Kidney (tissue), 13 donors: ENCODE measurements at regions not wholly inside any gene's neighbourhood (a gene's known extent, or its start where the extent isn't known, plus 50 kb on each side); places are given as distances from the start of the nearest gene placed in this dataset.

Experiments used
- DNase-seq, 5 donors: peaks; one replicate each; pipeline ENCODE4 v3.0.0-alpha.2; 2013 to 2020
- FAIRE-seq: peaks from 2 replicates; lab custom pipeline; 2012; peaks lifted over from hg19 to GRCh38; lab: Jason Lieb, UNC
- H3K27ac ChIP-seq, 2 donors: one replicate each; pipeline ENCODE4 v1.7.0; 2013; ENCODE audit warnings: low read depth in 2 of 2, low read length in 2 of 2, inconsistent platforms in 1 of 2
- H3K27me3 ChIP-seq: one replicate; pipeline ENCODE4 v1.7.1; 2013; ENCODE audit warnings: low read length, inconsistent platforms; ENCODE audit not compliant: control insufficient read depth, insufficient read depth
- H3K36me3 ChIP-seq, 3 donors: one replicate each; pipeline versions ENCODE4 v1.7.0 to v1.7.1; 2013; ENCODE audit warnings: low read length in 3 of 3, control low read depth in 1 of 3, inconsistent platforms in 1 of 3; ENCODE audit not compliant: insufficient read depth in 3 of 3, control insufficient read depth in 2 of 3
- H3K4me1 ChIP-seq, 3 donors: one replicate each; pipeline versions ENCODE4 v1.7.0 to v1.7.1; 2013; ENCODE audit warnings: low read length in 3 of 3, inconsistent platforms in 1 of 3, low read depth in 1 of 3; ENCODE audit not compliant: control insufficient read depth in 2 of 3, insufficient read depth in 2 of 3
- H3K4me3 ChIP-seq, 3 donors: one replicate each; pipeline versions ENCODE4 v1.7.0 to v1.8.1; 2013; ENCODE audit warnings: low read length in 3 of 3, control low read depth in 1 of 3, inconsistent platforms in 1 of 3
- H3K9ac ChIP-seq, 3 donors: one replicate each; pipeline versions ENCODE4 v1.7.0 to v1.7.1; 2013; ENCODE audit warnings: low read length in 3 of 3, control low read depth in 1 of 3, inconsistent platforms in 1 of 3
- H3K9me3 ChIP-seq, 3 donors: one replicate each; pipeline versions ENCODE4 v1.7.0 to v1.7.1; 2013; ENCODE audit warnings: low read length in 3 of 3, control low read depth in 1 of 3, inconsistent platforms in 1 of 3; ENCODE audit not compliant: control insufficient read depth in 2 of 3, insufficient read depth in 1 of 3
- intact Hi-C: fragments of 100-400 bp; cut with DNase I; formaldehyde crosslinking; loops from one replicate; pipeline ENCODE4 v1.11.1; 2022
- TF ChIP-seq, protein P1 (sequence below): IDR thresholded peaks from 3 replicates; pipeline ENCODE4 v1.5.1; 2012; ENCODE audit warnings: mild to moderate bottlenecking, moderate library complexity, borderline replicate concordance; ENCODE audit not compliant: insufficient read depth; ENCODE audit errors: extremely low read depth
- donor health status: control.
- donor health status: control.
- donor health status: control.
- donor health status: control.
- donor health status: control.
- donor health status: DM: yes; HTN: yes; CAD: no.
- donor health status: Normal renal cell carcinoma (clear cell type).

DNA sequence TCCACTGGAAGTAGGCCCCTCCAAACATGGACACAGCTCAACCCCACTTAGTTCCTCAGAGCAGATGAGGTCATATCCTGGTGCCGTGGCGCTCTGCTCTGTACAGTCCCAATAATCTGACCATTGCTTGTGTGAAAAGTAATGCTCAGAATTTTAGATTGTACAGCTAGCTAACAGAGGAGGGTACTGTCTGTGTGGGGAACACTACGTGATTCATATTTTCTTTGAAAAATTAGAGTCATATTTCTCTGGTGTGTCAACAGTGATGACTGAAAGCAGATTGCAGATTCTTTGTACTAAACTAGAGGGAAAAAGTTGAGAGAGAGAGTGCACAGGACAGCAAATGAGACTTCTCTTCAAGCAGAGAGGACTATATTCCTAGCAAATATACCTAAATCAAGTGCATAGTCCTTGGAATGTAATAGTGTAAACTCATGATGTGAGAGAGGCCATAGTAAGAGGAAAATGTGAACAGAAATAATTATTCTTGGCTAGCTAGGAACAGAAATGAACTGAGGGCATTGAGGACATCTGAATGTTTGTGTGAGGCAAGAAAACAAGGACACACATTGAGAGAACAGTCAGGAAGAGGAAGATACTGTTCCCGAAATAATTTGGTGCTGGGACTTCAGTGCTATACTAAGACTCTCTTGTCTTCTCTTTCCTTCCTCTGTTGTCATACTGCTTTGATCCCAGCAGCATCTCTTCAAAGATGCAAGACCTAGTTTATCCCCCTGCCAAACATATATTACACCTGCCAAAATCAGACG, 157.0 kb upstream of the RND3 start:
- no peak for FAIRE-seq
- Histone ChIP-seq H3K9me3 (no peaks in the 10 kb centered on the region), H3K27me3 (no peaks in the 10 kb centered on the region), H3K36me3 (no peaks in the 10 kb centered on the region), H3K4me3 (no peak overlapping the region), H3K27ac (no peak overlapping the region), H3K9ac (no peak overlapping the region), H3K4me1 (no peaks in the 10 kb centered on the region)
- DNase-seq, result no peak
- TF ChIP-seq, protein P1, sequence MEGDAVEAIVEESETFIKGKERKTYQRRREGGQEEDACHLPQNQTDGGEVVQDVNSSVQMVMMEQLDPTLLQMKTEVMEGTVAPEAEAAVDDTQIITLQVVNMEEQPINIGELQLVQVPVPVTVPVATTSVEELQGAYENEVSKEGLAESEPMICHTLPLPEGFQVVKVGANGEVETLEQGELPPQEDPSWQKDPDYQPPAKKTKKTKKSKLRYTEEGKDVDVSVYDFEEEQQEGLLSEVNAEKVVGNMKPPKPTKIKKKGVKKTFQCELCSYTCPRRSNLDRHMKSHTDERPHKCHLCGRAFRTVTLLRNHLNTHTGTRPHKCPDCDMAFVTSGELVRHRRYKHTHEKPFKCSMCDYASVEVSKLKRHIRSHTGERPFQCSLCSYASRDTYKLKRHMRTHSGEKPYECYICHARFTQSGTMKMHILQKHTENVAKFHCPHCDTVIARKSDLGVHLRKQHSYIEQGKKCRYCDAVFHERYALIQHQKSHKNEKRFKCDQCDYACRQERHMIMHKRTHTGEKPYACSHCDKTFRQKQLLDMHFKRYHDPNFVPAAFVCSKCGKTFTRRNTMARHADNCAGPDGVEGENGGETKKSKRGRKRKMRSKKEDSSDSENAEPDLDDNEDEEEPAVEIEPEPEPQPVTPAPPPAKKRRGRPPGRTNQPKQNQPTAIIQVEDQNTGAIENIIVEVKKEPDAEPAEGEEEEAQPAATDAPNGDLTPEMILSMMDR, result no peak
- intact Hi-C loops, result no loop called here

DNA sequence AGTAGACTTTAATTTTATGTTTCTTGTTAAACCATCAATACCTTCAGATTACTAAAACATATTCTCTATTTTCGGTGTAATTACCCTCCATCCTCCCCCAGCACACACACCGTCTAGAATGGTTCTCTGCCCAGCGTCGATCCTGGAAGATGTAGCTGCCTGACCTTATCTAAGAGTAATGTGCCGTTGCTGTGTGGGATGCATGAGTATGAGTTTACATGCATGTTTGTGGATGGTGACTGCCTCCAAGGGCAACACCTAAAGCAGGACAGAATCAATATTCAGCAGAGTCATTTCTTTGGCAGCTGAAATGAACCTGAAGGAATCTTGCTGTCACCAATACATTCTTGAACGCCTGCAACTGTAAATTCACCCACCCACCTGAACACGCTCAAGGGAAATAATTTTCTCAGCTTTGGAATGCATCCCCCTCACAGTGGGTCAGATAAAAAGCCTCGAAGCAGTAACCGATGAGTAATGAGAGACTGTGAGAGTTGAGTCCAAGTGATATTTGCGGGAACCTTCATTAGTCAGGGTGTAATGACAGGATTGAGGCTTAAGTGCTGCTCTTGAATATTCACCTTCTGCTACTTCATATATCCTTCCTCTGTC, 155.8 kb upstream of the RND3 start:
- no peak for FAIRE-seq
- DNase-seq, result peak in 1 of 5 donors; percentile 22
- Histone ChIP-seq H3K4me1 (no peaks in the 10 kb centered on the region), H3K27ac (no peak overlapping the region), H3K27me3 (no peaks in the 10 kb centered on the region), H3K4me3 (no peak overlapping the region), H3K9ac (no peak overlapping the region), H3K9me3 (no peaks in the 10 kb centered on the region), H3K36me3 (no peaks in the 10 kb centered on the region)
- TF ChIP-seq, protein P1, result no peak
- intact Hi-C loops, result no loop called here

DNA sequence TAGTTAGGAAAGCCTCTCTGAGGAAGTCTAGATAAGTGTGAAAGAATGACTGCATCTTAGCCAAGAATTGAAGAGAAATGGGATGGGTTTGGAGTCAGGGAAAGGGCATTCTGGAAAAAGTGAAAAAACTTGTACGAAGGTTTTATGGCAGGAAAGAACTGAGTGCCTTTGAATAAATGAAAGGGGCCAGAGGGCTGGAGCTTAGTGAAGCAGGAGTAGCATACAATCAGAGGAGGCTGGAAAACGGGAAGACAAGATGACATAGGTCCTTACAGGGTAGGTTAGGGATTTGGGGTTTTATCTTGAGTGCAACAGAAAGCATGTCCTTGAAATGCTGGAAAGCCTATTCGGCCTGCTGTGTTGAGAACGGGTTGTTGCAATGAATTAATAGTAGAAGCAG, 152.6 kb upstream of the RND3 start:
- FAIRE-seq (no peak), DNase-seq (peak in 2 of 5 donors; percentile 31 to 50)
- Histone ChIP-seq H3K27ac (peak overlapping the region; percentile 13 to 14), H3K36me3 (no peaks in the 10 kb centered on the region), H3K4me3 (no peak overlapping the region), H3K9ac (no peak overlapping the region), H3K27me3 (no peaks in the 10 kb centered on the region), H3K4me1 (no peaks in the 10 kb centered on the region), H3K9me3 (no peaks in the 10 kb centered on the region)
- TF ChIP-seq, protein P1, result no peak
- intact Hi-C loops, result no loop called here
